HepG2 (cell line): ENCODE measurements at regions not wholly inside any gene's neighbourhood (a gene's known extent, or its start where the extent isn't known, plus 50 kb on each side); places are given as distances from the start of the nearest gene placed in this dataset.

ENCODE experiments used
- ATAD3A ChIP-seq: sonication (generic); formaldehyde crosslinking; IDR thresholded peaks from 2 replicates; pipeline ENCODE4 v1.4.0; 2020; ENCODE audit warnings: missing genetic modification reagents
- CTCF ChIP-seq: sonication (generic); formaldehyde crosslinking; IDR thresholded peaks from 2 replicates; pipeline ENCODE4 v1.5.0; 2020; ENCODE audit warnings: mild to moderate bottlenecking, missing genetic modification reagents, moderate library complexity
- FOSL2 ChIP-seq: sonication (generic); formaldehyde crosslinking; IDR thresholded peaks from 2 replicates; pipeline ENCODE4 v1.4.0; 2020; ENCODE audit warnings: missing genetic modification reagents
- HDAC1 ChIP-seq: sonication (generic); formaldehyde crosslinking; IDR thresholded peaks from 2 replicates; pipeline ENCODE4 v1.5.1; 2020; ENCODE audit warnings: mild to moderate bottlenecking, missing genetic modification reagents
- HIVEP1 ChIP-seq: sonication (generic); formaldehyde crosslinking; IDR thresholded peaks from 2 replicates; pipeline ENCODE4 v1.4.0; 2020; ENCODE audit warnings: mild to moderate bottlenecking, missing genetic modification reagents
- IKZF4 ChIP-seq: sonication (generic); formaldehyde crosslinking; IDR thresholded peaks from 2 replicates; pipeline ENCODE4 v1.5.1; 2020; ENCODE audit warnings: borderline replicate concordance, mild to moderate bottlenecking, low read depth, missing genetic modification reagents; ENCODE audit errors: not compliant biosample characterization
- IRX3 ChIP-seq: sonication (generic); formaldehyde crosslinking; IDR thresholded peaks from 2 replicates; pipeline ENCODE4 v1.8.1; 2023; ENCODE audit warnings: mild to moderate bottlenecking, low read depth, missing genetic modification reagents, borderline replicate concordance
- ISL2 ChIP-seq: sonication (generic); formaldehyde crosslinking; IDR thresholded peaks from 2 replicates; pipeline ENCODE4 v1.5.0; 2020; ENCODE audit warnings: missing genetic modification reagents
- MTA1 ChIP-seq: sonication (generic); formaldehyde crosslinking; IDR thresholded peaks from 2 replicates; pipeline ENCODE4 v1.4.0; 2020; ENCODE audit warnings: missing genetic modification reagents, mild to moderate bottlenecking, borderline replicate concordance
- NFIC ChIP-seq: IDR thresholded peaks from 2 replicates; pipeline ENCODE4 v1.6.1; 2012; ENCODE audit warnings: mild to moderate bottlenecking, low read length, inconsistent platforms
- POLR2A ChIP-seq, 2 experiments: IDR thresholded peaks; 2 replicates each; pipeline ENCODE4 v1.6.1; 2011; ENCODE audit warnings: low read depth in 2 of 2, low read length in 2 of 2, mild to moderate bottlenecking in 1 of 2, moderate library complexity in 1 of 2; ENCODE audit not compliant: insufficient read depth in 1 of 2
- POLR2G ChIP-seq: fragments of 200-400 bp; formaldehyde crosslinking; IDR thresholded peaks from 2 replicates; pipeline ENCODE4 v1.6.1; 2018; ENCODE audit warnings: mild to moderate bottlenecking, low read depth, low read length, moderate library complexity
- RAD51 ChIP-seq: fragments of 450-650 bp; IDR thresholded peaks from 2 replicates; pipeline ENCODE4 v1.6.1; 2016; ENCODE audit warnings: borderline replicate concordance
- RBFOX2 ChIP-seq: fragments of 200-400 bp; formaldehyde crosslinking; IDR thresholded peaks from 2 replicates; pipeline ENCODE4 v1.6.1; 2017; ENCODE audit warnings: low read depth, mild to moderate bottlenecking, low read length
- RFX1 ChIP-seq: fragments of 450-650 bp; IDR thresholded peaks from 2 replicates; pipeline ENCODE4 v1.6.1; 2017
- SETDB1 ChIP-seq: sonication (generic); formaldehyde crosslinking; IDR thresholded peaks from 2 replicates; pipeline ENCODE4 v1.5.1; 2020; ENCODE audit warnings: missing genetic modification reagents, mild to moderate bottlenecking, borderline replicate concordance
- TBP ChIP-seq: sonication (generic); formaldehyde crosslinking; IDR thresholded peaks from 2 replicates; pipeline ENCODE4 v1.5.0; 2020; ENCODE audit warnings: missing genetic modification reagents
- TEAD2 ChIP-seq: sonication (generic); formaldehyde crosslinking; IDR thresholded peaks from 2 replicates; pipeline ENCODE4 v1.9.0; 2021; ENCODE audit warnings: missing genetic modification reagents
- TEAD3 ChIP-seq: optimal IDR thresholded peaks from 2 replicates; pipeline ENCODE3; 2016; ENCODE audit warnings: borderline replicate concordance
- ZMYM2 ChIP-seq: sonication (generic); formaldehyde crosslinking; IDR thresholded peaks from 2 replicates; pipeline ENCODE4 v1.8.0; 2022; ENCODE audit warnings: mild to moderate bottlenecking, missing genetic modification reagents
- ZNF20 ChIP-seq: sonication (generic); formaldehyde crosslinking; IDR thresholded peaks from 2 replicates; pipeline ENCODE4 v1.4.0; 2020; ENCODE audit warnings: mild to moderate bottlenecking, moderate library complexity, missing genetic modification reagents
- ZNF225 ChIP-seq: sonication (generic); formaldehyde crosslinking; IDR thresholded peaks from 2 replicates; pipeline ENCODE4 v1.4.0; 2020; ENCODE audit warnings: mild to moderate bottlenecking, missing genetic modification reagents
- ZNF235 ChIP-seq: sonication (generic); formaldehyde crosslinking; IDR thresholded peaks from 2 replicates; pipeline ENCODE4 v1.8.1; 2023; ENCODE audit warnings: mild to moderate bottlenecking, missing genetic modification reagents, borderline replicate concordance
- ZNF24 ChIP-seq: fragments of 450-650 bp; IDR thresholded peaks from 2 replicates; pipeline ENCODE4 v1.6.1; 2017; ENCODE audit warnings: antibody characterized with exemption, mild to moderate bottlenecking
- ZNF264 ChIP-seq: sonication (generic); formaldehyde crosslinking; IDR thresholded peaks from 2 replicates; pipeline ENCODE4 v1.4.0; 2020; ENCODE audit warnings: missing genetic modification reagents
- ZNF740 ChIP-seq: sonication (generic); formaldehyde crosslinking; IDR thresholded peaks from 2 replicates; pipeline ENCODE4 v1.4.0; 2020; ENCODE audit warnings: missing genetic modification reagents
- ZNF775 ChIP-seq: sonication (generic); formaldehyde crosslinking; IDR thresholded peaks from 2 replicates; pipeline ENCODE4 v1.4.0; 2020; ENCODE audit warnings: missing genetic modification reagents, mild to moderate bottlenecking, moderate library complexity, borderline replicate concordance
- ZNF850 ChIP-seq: sonication (generic); formaldehyde crosslinking; conservative IDR thresholded peaks from 2 replicates; pipeline ENCODE4 v1.9.0; 2021; ENCODE audit warnings: mild to moderate bottlenecking, missing genetic modification reagents
- TF ChIP-seq, protein P1 (sequence below): sonication (generic); formaldehyde crosslinking; IDR thresholded peaks from 2 replicates; pipeline ENCODE4 v1.4.0; 2020; ENCODE audit warnings: low read depth, missing genetic modification reagents

DNA sequence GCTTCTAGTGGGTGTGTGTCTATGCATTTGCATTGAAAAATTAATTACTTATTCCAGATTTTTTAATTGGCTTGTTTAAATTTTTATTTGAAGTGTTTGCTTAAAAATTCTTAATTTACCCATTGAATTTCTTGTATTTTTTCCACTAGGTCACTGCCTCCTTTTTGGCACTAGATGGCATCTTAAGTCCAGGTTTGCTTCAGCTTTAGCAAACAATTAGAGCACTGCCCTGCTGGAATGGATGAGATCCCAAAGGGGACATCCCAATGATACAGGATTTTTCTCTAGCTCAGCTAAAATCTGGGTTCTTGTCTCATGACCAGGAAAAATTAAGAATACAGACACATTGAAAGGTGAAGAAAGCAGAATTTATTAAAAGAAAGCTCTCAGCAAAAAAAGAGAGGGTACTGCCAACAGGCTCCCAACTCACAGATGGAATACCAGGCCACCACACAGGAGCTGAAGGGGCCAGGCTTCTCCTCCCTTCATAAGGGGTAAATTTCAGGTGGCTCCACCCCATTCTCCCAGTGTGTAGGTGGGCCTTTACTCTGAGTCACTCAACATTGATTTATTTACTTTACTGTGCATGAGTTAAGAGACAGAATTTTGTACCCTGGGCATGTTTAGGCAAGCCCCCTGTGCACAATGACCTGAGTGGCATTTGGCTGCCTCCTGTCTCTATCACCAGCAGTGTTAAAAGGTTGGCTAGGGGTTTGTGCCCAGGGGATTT lies 532.4 kb downstream of the ANXA1 start (continued):
- TF ChIP-seq CTCF (peak; percentile 75), ZNF225 (CRISPR knock-in tag) (peak; percentile 81; the same call in 1 of the 2 replicates), RAD51 (no peak), RBFOX2 (no peak), POLR2G (no peak), NFIC (no peak), ISL2 (CRISPR knock-in tag) (no peak), SETDB1 (CRISPR knock-in tag) (no peak), TEAD3 (CRISPR knock-in tag) (no peak), ZNF740 (CRISPR knock-in tag) (no peak), POLR2A (IDR thresholded peaks at IDR 0.05; ENCODE audit: insufficient read depth in 1 of 2, low read depth in 2 of 2, low read length in 2 of 2) (no peak), FOSL2 (CRISPR knock-in tag) (peak; percentile 26; the same call in 1 of the 2 replicates), ZNF24 (no peak), ZNF20 (no peak), ZMYM2 (no peak), ZNF264 (no peak), ZNF850 (no peak), ZNF775 (CRISPR knock-in tag) (no peak), MTA1 (CRISPR knock-in tag) (no peak), ATAD3A (CRISPR knock-in tag) (no peak), TEAD2 (CRISPR knock-in tag) (no peak), RFX1 (no peak), HIVEP1 (CRISPR knock-in tag) (no peak), IRX3 (CRISPR knock-in tag) (no peak), HDAC1 (peak; percentile 23; the same call in 1 of the 2 replicates), TBP (CRISPR knock-in tag) (no peak), ZNF235 (no peak), IKZF4 (no peak)
- TF ChIP-seq, protein P1, sequence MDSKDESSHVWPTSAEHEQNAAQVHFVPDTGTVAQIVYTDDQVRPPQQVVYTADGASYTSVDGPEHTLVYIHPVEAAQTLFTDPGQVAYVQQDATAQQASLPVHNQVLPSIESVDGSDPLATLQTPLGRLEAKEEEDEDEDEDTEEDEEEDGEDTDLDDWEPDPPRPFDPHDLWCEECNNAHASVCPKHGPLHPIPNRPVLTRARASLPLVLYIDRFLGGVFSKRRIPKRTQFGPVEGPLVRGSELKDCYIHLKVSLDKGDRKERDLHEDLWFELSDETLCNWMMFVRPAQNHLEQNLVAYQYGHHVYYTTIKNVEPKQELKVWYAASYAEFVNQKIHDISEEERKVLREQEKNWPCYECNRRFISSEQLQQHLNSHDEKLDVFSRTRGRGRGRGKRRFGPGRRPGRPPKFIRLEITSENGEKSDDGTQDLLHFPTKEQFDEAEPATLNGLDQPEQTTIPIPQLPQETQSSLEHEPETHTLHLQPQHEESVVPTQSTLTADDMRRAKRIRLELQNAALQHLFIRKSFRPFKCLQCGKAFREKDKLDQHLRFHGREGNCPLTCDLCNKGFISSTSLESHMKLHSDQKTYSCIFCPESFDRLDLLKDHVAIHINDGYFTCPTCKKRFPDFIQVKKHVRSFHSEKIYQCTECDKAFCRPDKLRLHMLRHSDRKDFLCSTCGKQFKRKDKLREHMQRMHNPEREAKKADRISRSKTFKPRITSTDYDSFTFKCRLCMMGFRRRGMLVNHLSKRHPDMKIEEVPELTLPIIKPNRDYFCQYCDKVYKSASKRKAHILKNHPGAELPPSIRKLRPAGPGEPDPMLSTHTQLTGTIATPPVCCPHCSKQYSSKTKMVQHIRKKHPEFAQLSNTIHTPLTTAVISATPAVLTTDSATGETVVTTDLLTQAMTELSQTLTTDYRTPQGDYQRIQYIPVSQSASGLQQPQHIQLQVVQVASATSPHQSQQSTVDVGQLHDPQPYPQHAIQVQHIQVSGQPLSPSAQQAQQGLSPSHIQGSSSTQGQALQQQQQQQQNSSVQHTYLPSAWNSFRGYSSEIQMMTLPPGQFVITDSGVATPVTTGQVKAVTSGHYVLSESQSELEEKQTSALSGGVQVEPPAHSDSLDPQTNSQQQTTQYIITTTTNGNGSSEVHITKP (CRISPR knock-in tag) = no peak
